ENCODE measurements at regions not wholly inside any gene's neighbourhood (a gene's known extent, or its start where the extent isn't known, plus 50 kb on each side); places are given as distances from the start of the nearest gene placed in this dataset.

DNA sequence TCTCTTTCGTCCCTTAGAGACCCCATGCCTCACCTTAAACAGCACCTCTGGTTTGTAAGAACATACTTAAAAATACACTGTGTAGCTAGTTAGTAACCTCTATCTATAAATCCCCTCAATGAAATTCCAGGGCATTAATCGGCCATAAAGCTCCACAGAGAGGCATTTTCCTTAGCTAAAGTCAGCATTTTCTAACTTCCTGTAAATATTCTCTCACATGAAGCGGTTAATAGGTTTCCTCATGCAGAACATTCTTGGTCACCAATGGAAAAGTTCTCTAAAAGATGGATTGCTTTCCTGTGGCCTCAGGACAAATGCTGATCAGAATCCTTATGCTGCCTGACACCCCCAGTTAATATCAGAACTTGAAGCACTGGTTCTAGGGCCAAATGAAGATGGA lies 248.6 kb upstream of the BOD1L1 start:
- no peak for TF ChIP-seq CTCF (IDR thresholded peaks at IDR 0.05; ENCODE audit: low read depth, low read length, missing input control)
- no peak for TF ChIP-seq SP1 (IDR thresholded peaks at IDR 0.05)
- TF ChIP-seq MAX (IDR thresholded peaks at IDR 0.05): no peak
- TF ChIP-seq RAD21 (IDR thresholded peaks at IDR 0.05): no peak
- TF ChIP-seq, protein P1, sequence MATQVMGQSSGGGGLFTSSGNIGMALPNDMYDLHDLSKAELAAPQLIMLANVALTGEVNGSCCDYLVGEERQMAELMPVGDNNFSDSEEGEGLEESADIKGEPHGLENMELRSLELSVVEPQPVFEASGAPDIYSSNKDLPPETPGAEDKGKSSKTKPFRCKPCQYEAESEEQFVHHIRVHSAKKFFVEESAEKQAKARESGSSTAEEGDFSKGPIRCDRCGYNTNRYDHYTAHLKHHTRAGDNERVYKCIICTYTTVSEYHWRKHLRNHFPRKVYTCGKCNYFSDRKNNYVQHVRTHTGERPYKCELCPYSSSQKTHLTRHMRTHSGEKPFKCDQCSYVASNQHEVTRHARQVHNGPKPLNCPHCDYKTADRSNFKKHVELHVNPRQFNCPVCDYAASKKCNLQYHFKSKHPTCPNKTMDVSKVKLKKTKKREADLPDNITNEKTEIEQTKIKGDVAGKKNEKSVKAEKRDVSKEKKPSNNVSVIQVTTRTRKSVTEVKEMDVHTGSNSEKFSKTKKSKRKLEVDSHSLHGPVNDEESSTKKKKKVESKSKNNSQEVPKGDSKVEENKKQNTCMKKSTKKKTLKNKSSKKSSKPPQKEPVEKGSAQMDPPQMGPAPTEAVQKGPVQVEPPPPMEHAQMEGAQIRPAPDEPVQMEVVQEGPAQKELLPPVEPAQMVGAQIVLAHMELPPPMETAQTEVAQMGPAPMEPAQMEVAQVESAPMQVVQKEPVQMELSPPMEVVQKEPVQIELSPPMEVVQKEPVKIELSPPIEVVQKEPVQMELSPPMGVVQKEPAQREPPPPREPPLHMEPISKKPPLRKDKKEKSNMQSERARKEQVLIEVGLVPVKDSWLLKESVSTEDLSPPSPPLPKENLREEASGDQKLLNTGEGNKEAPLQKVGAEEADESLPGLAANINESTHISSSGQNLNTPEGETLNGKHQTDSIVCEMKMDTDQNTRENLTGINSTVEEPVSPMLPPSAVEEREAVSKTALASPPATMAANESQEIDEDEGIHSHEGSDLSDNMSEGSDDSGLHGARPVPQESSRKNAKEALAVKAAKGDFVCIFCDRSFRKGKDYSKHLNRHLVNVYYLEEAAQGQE (IDR thresholded peaks at IDR 0.05): no peak
- TF ChIP-seq YY1 (IDR thresholded peaks at IDR 0.05): no peak
- no peak for TF ChIP-seq GABPA (IDR thresholded peaks at IDR 0.05 in 1 of 2, conservative IDR thresholded peaks at IDR 0.05 in 1 of 2)

All from liver (tissue), 3 donors.